ENCODE measurements at regions not wholly inside any gene's neighbourhood (a gene's known extent, or its start where the extent isn't known, plus 50 kb on each side); places are given as distances from the start of the nearest gene placed in this dataset.

DNA sequence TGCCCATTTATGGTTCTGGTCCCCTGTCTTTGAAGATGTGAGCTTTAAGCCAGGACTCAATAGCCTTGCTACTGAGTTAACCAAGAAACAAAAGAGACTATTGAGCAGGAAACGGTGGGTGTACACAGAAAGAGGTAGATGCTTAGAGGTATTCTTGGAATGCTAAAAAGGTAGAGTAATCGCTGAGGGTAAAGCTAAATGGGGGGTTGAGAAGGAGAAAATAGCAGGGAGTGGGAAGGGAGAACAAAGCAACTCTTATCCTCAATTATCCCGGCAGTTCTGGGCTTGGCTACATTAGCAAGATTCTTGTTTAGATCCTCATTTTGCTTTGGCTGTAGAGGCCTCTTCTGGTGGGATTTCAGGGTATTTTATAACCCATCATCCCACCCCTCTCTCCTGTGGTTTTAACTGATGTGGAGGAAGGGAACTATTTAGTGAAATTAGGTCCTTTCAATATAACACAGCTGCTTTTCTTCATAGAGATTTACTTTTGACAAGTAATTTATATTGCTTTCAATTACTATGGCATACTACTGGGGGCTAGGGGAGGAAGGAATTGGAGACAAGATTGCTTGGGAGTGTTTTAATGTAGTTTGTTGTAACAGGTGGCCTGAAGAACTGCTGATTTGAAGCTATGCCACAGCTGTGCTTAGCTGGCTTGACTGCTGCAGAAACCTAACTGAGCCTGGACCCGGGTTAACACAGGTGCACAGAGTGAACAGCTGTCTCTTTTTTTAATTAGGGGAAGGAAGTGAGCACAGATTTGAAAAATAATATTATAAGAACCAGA is 234.3 kb upstream of the CCDC54 start:
- H3K9ac ChIP-seq (ENCODE audit: low read length), result no peak overlapping the region
- no peak overlapping the region; the same call in 1 of the 2 replicates for H3K4me2 ChIP-seq (ENCODE audit: low read length)
- H3K9me2 ChIP-seq (ENCODE audit: low read depth, low read length), result no peaks in the 10 kb centered on the region
- H3K4me3 ChIP-seq (ENCODE audit: low read depth, low read length, poor library complexity, severe bottlenecking), result no peak overlapping the region
- TF ChIP-seq, protein P1, sequence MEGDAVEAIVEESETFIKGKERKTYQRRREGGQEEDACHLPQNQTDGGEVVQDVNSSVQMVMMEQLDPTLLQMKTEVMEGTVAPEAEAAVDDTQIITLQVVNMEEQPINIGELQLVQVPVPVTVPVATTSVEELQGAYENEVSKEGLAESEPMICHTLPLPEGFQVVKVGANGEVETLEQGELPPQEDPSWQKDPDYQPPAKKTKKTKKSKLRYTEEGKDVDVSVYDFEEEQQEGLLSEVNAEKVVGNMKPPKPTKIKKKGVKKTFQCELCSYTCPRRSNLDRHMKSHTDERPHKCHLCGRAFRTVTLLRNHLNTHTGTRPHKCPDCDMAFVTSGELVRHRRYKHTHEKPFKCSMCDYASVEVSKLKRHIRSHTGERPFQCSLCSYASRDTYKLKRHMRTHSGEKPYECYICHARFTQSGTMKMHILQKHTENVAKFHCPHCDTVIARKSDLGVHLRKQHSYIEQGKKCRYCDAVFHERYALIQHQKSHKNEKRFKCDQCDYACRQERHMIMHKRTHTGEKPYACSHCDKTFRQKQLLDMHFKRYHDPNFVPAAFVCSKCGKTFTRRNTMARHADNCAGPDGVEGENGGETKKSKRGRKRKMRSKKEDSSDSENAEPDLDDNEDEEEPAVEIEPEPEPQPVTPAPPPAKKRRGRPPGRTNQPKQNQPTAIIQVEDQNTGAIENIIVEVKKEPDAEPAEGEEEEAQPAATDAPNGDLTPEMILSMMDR (IDR thresholded peaks at IDR 0.05; ENCODE audit: low read length), result no peak
- TF ChIP-seq EZH2 (IDR thresholded peaks at IDR 0.05; ENCODE audit: borderline replicate concordance, low read length), result no peak
- peak overlapping the region; percentile 56 for H3K27ac ChIP-seq (ENCODE audit: low read depth, low read length, poor library complexity, severe bottlenecking)
- no peaks in the 10 kb centered on the region for H3K36me3 ChIP-seq (ENCODE audit: insufficient read depth, low read length)
- no peaks in the 10 kb centered on the region for H3K27me3 ChIP-seq (ENCODE audit: insufficient read depth, low read length)
- no peaks in the 10 kb centered on the region for H4K20me1 ChIP-seq (ENCODE audit: insufficient read depth, low read length)
- peaks cover 13% of the 10 kb centered on the region for H3K4me1 ChIP-seq (ENCODE audit: insufficient read depth, low read length, severe bottlenecking)
- no peaks in the 10 kb centered on the region for H3K9me3 ChIP-seq (ENCODE audit: low read length)
- no peaks in the 10 kb centered on the region for H3F3A ChIP-seq (ENCODE audit: insufficient read depth, low read length)
- no peak overlapping the region for H2AFZ ChIP-seq (ENCODE audit: low read length)
- no peaks in the 10 kb centered on the region for H3K79me2 ChIP-seq (ENCODE audit: insufficient read depth, low read length)

DNA sequence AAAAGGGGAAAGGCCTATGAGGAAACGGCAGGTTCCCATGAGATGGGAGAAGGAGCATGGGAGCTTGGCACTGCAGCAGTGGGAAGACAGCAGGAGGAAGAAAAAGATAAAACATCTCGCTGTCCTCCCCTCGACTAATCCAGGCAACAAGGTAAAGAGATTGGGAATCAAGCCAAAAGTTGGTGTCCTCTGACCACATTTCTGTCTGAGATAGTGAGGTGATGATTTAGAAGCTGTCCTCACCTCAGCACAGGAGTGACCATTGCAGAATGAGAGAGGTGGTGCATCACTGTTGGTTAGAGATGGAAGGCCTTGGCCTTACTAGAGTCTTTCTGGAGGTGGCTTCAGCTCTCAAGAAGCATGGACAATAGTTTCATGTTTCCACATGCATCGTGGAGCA is 226.6 kb upstream of the CCDC54 start:
- TF ChIP-seq, protein P1 (IDR thresholded peaks at IDR 0.05; ENCODE audit: low read length), result no peak
- TF ChIP-seq EZH2 (IDR thresholded peaks at IDR 0.05; ENCODE audit: borderline replicate concordance, low read length), result no peak
- Histone ChIP-seq H3K4me3 (ENCODE audit: low read depth, low read length, poor library complexity, severe bottlenecking) (no peak overlapping the region), H3K27ac (ENCODE audit: low read depth, low read length, poor library complexity, severe bottlenecking) (no peak overlapping the region), H3F3A (ENCODE audit: insufficient read depth, low read length) (no peaks in the 10 kb centered on the region), H3K9ac (ENCODE audit: low read length) (no peak overlapping the region), H4K20me1 (ENCODE audit: insufficient read depth, low read length) (no peaks in the 10 kb centered on the region), H3K27me3 (ENCODE audit: insufficient read depth, low read length) (no peaks in the 10 kb centered on the region), H3K4me2 (ENCODE audit: low read length) (no peak overlapping the region), H3K4me1 (ENCODE audit: insufficient read depth, low read length, severe bottlenecking) (no peaks in the 10 kb centered on the region), H3K79me2 (ENCODE audit: insufficient read depth, low read length) (no peaks in the 10 kb centered on the region), H3K9me2 (ENCODE audit: low read depth, low read length) (no peaks in the 10 kb centered on the region), H3K36me3 (ENCODE audit: insufficient read depth, low read length) (no peaks in the 10 kb centered on the region), H3K9me3 (ENCODE audit: low read length) (no peaks in the 10 kb centered on the region), H2AFZ (ENCODE audit: low read length) (no peak overlapping the region)

DNA sequence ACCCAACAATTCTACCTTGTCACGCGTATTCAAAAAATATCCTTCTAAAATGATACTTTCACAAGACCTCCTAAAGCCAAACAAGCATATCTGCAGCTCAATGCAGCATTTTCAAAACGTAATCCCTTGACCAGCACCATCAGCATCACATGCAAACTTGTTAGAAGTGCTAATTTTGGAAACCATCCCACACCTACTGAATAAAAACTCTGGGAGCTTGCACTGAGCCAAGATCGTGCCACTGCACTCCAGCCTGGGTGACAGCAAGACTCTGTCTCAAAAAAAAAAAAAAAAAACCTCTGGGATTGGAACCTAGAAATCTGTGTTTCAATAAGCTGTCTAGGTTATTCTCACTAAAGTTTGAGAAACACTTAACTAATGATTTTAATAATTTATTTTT is 223.3 kb upstream of the CCDC54 start:
- Histone ChIP-seq H3K36me3 (ENCODE audit: insufficient read depth, low read length) (no peaks in the 10 kb centered on the region), H3K4me1 (ENCODE audit: insufficient read depth, low read length, severe bottlenecking) (no peaks in the 10 kb centered on the region), H3F3A (ENCODE audit: insufficient read depth, low read length) (no peaks in the 10 kb centered on the region), H3K4me3 (ENCODE audit: low read depth, low read length, poor library complexity, severe bottlenecking) (no peak overlapping the region), H3K79me2 (ENCODE audit: insufficient read depth, low read length) (no peaks in the 10 kb centered on the region), H3K9me3 (ENCODE audit: low read length) (no peaks in the 10 kb centered on the region), H3K9me2 (ENCODE audit: low read depth, low read length) (no peaks in the 10 kb centered on the region), H2AFZ (ENCODE audit: low read length) (no peak overlapping the region), H3K9ac (ENCODE audit: low read length) (no peak overlapping the region), H4K20me1 (ENCODE audit: insufficient read depth, low read length) (no peaks in the 10 kb centered on the region), H3K27me3 (ENCODE audit: insufficient read depth, low read length) (no peaks in the 10 kb centered on the region), H3K4me2 (ENCODE audit: low read length) (no peak overlapping the region), H3K27ac (ENCODE audit: low read depth, low read length, poor library complexity, severe bottlenecking) (no peak overlapping the region)
- TF ChIP-seq EZH2 (IDR thresholded peaks at IDR 0.05; ENCODE audit: borderline replicate concordance, low read length), result no peak
- TF ChIP-seq, protein P1 (IDR thresholded peaks at IDR 0.05; ENCODE audit: low read length), result no peak

Measured in OCI-LY1 (cell line).